H1 (cell line): ENCODE measurements at regions not wholly inside any gene's neighbourhood (a gene's known extent, or its start where the extent isn't known, plus 50 kb on each side); places are given as distances from the start of the nearest gene placed in this dataset.

Source experiments
- CBX5 ChIP-seq: fragments of 300-800, 300-1000 bp; sonication (generic); IDR thresholded peaks from 2 replicates; pipeline ENCODE4 v1.7.1; 2016; ENCODE audit warnings: antibody characterized with exemption, low read length, low read depth
- HDAC6 ChIP-seq: IDR thresholded peaks from one replicate; pipeline ENCODE4 v1.7.1; 2012; ENCODE audit warnings: low read depth, mild to moderate bottlenecking, inconsistent platforms, low read length, moderate library complexity
- PHF8 ChIP-seq: fragments of 200-600 bp; sonication (generic); conservative IDR thresholded peaks from 2 replicates; pipeline ENCODE4 v1.7.1; 2012; ENCODE audit warnings: low read depth, mild to moderate bottlenecking, inconsistent platforms, low read length, moderate library complexity
- RAD21 ChIP-seq, 2 experiments: IDR thresholded peaks in 1 of 2; conservative IDR thresholded peaks in 1 of 2; 2 replicates each; pipeline ENCODE4 v1.6.1; 2011; ENCODE audit warnings: low read depth in 2 of 2, low read length in 2 of 2, improper control_type of control experiment in 1 of 2, inconsistent platforms in 1 of 2, mild to moderate bottlenecking in 1 of 2, moderate library complexity in 1 of 2
- TF ChIP-seq, protein P1 (sequence below): fragments of 300-600 bp; sonication (generic); IDR thresholded peaks from 2 replicates; pipeline ENCODE4 v1.7.1; 2012; ENCODE audit warnings: low read length, moderate library complexity, mild to moderate bottlenecking, inconsistent platforms; ENCODE audit not compliant: insufficient replicate concordance

DNA sequence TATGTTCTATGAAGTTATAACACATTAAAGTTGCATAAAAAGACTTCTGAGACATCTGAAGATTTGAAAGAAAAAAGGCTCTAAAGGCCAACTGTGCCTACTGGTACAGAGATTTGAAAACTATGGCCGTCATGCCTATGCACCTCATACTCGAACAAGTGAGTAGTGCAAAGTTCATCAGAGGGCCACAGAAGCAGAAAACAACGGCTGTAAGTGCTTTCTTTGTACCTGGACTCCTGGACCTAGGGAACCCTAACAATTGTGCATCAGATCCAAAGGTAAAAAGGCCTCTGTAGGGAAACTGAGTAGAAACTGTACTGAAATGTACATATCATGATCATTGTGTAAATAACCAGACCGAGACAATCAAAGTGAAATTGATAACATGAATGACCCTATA, 230.4 kb upstream of the CHST9 start (continued):
- TF ChIP-seq, protein P1, sequence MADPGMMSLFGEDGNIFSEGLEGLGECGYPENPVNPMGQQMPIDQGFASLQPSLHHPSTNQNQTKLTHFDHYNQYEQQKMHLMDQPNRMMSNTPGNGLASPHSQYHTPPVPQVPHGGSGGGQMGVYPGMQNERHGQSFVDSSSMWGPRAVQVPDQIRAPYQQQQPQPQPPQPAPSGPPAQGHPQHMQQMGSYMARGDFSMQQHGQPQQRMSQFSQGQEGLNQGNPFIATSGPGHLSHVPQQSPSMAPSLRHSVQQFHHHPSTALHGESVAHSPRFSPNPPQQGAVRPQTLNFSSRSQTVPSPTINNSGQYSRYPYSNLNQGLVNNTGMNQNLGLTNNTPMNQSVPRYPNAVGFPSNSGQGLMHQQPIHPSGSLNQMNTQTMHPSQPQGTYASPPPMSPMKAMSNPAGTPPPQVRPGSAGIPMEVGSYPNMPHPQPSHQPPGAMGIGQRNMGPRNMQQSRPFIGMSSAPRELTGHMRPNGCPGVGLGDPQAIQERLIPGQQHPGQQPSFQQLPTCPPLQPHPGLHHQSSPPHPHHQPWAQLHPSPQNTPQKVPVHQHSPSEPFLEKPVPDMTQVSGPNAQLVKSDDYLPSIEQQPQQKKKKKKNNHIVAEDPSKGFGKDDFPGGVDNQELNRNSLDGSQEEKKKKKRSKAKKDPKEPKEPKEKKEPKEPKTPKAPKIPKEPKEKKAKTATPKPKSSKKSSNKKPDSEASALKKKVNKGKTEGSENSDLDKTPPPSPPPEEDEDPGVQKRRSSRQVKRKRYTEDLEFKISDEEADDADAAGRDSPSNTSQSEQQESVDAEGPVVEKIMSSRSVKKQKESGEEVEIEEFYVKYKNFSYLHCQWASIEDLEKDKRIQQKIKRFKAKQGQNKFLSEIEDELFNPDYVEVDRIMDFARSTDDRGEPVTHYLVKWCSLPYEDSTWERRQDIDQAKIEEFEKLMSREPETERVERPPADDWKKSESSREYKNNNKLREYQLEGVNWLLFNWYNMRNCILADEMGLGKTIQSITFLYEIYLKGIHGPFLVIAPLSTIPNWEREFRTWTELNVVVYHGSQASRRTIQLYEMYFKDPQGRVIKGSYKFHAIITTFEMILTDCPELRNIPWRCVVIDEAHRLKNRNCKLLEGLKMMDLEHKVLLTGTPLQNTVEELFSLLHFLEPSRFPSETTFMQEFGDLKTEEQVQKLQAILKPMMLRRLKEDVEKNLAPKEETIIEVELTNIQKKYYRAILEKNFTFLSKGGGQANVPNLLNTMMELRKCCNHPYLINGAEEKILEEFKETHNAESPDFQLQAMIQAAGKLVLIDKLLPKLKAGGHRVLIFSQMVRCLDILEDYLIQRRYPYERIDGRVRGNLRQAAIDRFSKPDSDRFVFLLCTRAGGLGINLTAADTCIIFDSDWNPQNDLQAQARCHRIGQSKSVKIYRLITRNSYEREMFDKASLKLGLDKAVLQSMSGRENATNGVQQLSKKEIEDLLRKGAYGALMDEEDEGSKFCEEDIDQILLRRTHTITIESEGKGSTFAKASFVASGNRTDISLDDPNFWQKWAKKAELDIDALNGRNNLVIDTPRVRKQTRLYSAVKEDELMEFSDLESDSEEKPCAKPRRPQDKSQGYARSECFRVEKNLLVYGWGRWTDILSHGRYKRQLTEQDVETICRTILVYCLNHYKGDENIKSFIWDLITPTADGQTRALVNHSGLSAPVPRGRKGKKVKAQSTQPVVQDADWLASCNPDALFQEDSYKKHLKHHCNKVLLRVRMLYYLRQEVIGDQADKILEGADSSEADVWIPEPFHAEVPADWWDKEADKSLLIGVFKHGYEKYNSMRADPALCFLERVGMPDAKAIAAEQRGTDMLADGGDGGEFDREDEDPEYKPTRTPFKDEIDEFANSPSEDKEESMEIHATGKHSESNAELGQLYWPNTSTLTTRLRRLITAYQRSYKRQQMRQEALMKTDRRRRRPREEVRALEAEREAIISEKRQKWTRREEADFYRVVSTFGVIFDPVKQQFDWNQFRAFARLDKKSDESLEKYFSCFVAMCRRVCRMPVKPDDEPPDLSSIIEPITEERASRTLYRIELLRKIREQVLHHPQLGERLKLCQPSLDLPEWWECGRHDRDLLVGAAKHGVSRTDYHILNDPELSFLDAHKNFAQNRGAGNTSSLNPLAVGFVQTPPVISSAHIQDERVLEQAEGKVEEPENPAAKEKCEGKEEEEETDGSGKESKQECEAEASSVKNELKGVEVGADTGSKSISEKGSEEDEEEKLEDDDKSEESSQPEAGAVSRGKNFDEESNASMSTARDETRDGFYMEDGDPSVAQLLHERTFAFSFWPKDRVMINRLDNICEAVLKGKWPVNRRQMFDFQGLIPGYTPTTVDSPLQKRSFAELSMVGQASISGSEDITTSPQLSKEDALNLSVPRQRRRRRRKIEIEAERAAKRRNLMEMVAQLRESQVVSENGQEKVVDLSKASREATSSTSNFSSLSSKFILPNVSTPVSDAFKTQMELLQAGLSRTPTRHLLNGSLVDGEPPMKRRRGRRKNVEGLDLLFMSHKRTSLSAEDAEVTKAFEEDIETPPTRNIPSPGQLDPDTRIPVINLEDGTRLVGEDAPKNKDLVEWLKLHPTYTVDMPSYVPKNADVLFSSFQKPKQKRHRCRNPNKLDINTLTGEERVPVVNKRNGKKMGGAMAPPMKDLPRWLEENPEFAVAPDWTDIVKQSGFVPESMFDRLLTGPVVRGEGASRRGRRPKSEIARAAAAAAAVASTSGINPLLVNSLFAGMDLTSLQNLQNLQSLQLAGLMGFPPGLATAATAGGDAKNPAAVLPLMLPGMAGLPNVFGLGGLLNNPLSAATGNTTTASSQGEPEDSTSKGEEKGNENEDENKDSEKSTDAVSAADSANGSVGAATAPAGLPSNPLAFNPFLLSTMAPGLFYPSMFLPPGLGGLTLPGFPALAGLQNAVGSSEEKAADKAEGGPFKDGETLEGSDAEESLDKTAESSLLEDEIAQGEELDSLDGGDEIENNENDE, result no peak
- TF ChIP-seq HDAC6 (no peak), RAD21 (IDR thresholded peaks at IDR 0.05 in 1 of 2, conservative IDR thresholded peaks at IDR 0.05 in 1 of 2; ENCODE audit: low read depth in 2 of 2, low read length in 2 of 2) (no peak), CBX5 (no peak), PHF8 (no peak)
- TF ChIP-seq, all 59 proteins: peak for 0
